NCI-H460 (cell line): ENCODE measurements at regions not wholly inside any gene's neighbourhood (a gene's known extent, or its start where the extent isn't known, plus 50 kb on each side); places are given as distances from the start of the nearest gene placed in this dataset.

ENCODE experiments used
- DNase-seq: peaks from one replicate; pipeline ENCODE4 v3.0.0-alpha.2; 2016; ENCODE audit warnings: low read depth; ENCODE audit errors: extremely low read depth

DNA sequence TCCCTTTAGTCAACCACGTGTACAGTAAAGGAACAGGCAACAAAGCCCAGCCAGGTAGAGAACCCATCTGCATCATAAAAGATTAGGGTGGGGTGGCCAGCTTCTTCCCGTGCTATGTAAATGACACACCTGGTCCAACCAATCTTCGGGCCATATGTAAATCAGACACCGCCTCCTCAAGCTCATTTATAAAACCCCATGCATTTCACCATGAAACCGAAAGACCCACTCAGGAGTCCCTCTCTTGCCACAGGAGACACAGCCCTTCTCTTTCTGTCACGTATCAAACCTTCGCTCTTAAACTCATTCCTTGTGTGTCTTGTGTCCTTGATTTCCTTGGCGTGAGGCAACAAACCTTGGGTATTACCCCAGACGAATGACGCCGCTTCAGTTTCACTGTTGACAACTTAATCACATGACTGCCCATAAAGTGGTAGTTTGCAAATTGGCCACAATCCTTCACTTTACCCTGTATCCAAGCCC is 59.8 kb upstream of the TBPL2 start:
- peak; percentile 7 for DNase-seq

- no peak for DNase-seq
These were observed 60.3 kb upstream of the TBPL2 start for GRCh38 chr14:55500708-55501107.

- DNase-seq: no peak
These were observed 62.4 kb upstream of the TBPL2 start for GRCh38 chr14:55502746-55503284.

- DNase-seq: no peak
These were observed 65.4 kb upstream of the TBPL2 start for GRCh38 chr14:55505846-55506245.

DNA sequence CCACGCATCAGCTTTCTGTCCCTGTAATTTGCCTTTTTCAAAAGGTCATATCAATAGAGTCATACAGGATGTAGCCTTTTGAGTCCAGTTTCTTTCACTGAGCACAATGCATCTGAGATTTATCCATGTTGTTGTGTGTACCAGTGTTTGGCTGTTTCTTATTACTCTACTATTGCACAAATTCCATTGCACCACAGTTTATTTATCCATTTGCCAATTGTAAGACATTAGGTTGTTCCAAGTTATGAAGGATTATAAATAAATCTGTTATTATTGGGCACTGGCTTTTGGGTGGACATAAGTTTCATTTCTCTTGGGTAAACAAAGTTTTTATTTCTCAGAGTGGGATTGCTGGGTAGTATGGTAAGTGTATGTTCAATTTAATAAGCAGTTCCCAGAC is 68.3 kb upstream of the TBPL2 start:
- no peak for DNase-seq

DNA sequence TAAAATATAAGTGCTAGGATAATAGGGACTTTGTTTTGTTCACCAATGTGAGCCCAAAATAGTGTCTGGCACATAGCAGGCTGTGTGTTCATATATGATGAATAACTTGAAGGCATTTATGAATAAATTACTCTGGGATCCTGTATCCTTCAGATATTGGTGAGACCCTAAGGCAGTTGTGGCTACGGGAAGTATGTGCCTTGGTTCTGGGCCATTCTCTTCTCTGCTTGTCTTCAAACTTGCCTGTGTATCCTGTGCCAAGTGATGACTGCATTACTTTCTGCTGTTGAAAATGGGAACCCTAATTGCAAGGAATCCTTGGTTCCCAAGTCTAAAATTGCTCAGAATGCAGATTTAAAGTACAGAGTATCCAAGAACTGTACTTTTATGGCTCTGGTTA is 67.6 kb upstream of the KTN1 start:
- no peak for DNase-seq

DNA sequence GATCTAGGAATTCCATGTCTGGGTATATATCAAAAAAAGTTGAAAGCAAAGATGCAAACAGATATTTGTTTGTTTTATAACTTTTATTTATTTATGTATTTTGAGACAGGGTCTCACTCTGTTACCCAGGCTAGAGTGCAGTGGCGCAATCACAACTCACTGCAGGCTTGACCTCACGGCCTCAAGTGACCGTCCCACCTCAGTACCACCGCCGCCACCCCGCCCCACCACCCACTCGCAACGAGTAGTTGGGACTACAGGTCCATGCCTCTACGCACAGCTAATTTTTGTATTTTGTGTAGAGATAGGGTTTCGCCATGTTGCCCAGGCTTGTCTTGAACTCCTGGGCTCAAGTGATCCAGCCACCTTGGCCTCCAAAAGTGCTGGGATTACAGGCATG is 66.5 kb upstream of the KTN1 start:
- DNase-seq: no peak

- no peak for DNase-seq
These were observed 65.1 kb upstream of the KTN1 start for GRCh38 chr14:55514819-55515490.

GRCh38 chr14:55516776-55517175 is 63.2 kb upstream of the KTN1 start:
- no peak for DNase-seq

- DNase-seq: no peak
These were observed 61.6 kb upstream of the KTN1 start for GRCh38 chr14:55518391-55518790.

- no peak for DNase-seq
These were observed 60.4 kb upstream of the KTN1 start for GRCh38 chr14:55519473-55520080.

GRCh38 chr14:55523321-55523720 is 56.7 kb upstream of the KTN1 start:
- DNase-seq: no peak
